ENCODE measurements at regions not wholly inside any gene's neighbourhood (a gene's known extent, or its start where the extent isn't known, plus 50 kb on each side); places are given as distances from the start of the nearest gene placed in this dataset.
A peak's percentile ranks its signal among the peaks of the same experiment; 100 is the strongest.

DNA sequence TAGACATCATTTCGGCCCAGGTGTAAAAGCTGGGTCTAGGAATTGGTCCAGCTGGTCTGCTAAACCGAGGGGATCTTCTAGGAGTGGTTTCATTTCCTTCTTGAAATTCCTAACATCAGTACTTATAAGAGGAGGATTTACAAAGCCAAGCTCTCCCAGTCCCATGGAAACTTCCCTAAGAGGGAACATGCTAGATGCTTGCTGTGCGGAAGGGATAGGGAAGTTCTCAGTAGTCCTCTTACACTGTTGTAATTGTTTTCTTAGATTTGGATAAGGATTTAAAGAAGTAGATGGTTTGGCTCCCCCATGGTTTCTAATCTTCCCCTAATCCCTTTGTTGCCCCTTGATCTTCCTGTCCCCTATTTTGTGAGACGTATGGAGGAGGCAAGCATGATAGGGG is 89.7 kb upstream of the XCR1 start:
- Histone ChIP-seq H3K4me3 (no peak overlapping the region), H3K4me1 (no peaks in the 10 kb centered on the region), H3K36me3 (no peaks in the 10 kb centered on the region), H3K27ac (no peak overlapping the region), H3K27me3 (no peaks in the 10 kb centered on the region), H3K9me3 (no peaks in the 10 kb centered on the region)
- no peak for DNase-seq
- TF ChIP-seq POLR2A (IDR thresholded peaks at IDR 0.05) = no peak
- TF ChIP-seq, protein P1, sequence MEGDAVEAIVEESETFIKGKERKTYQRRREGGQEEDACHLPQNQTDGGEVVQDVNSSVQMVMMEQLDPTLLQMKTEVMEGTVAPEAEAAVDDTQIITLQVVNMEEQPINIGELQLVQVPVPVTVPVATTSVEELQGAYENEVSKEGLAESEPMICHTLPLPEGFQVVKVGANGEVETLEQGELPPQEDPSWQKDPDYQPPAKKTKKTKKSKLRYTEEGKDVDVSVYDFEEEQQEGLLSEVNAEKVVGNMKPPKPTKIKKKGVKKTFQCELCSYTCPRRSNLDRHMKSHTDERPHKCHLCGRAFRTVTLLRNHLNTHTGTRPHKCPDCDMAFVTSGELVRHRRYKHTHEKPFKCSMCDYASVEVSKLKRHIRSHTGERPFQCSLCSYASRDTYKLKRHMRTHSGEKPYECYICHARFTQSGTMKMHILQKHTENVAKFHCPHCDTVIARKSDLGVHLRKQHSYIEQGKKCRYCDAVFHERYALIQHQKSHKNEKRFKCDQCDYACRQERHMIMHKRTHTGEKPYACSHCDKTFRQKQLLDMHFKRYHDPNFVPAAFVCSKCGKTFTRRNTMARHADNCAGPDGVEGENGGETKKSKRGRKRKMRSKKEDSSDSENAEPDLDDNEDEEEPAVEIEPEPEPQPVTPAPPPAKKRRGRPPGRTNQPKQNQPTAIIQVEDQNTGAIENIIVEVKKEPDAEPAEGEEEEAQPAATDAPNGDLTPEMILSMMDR (IDR thresholded peaks at IDR 0.05) = no peak
- intact Hi-C loops (cut with DNase I; ENCODE audit: low total_unique reads) = no loop called here

DNA sequence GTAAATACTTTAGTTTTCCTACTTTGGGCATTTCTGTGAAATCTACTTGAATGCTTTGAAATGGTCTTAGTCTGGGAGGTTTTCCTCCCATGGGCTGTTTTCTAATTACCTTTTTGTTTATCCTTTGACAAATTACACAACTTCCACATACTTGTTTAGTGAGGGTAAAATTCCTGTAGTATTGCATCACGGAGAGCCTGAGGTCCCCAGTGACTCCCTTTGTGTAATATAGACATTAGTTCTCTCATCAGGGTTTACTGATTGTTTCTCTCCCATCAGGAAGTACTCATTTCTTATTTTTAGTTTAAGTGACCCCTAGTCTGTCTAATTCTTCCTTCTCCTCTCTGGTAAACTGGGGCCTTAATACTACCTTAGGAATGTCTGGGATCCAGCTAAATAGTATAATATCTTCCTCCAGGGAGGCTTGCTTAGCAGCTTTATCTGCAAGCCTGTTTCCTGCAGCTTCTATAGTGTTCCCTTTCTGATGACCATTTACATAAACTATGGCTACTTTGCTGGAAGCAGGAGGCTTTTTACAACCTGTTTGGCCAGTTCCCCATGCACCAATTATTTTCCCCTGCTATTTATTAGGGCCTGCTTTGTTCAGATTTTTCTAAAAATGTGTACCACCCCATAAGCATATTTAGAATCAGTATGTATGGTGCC is 87.2 kb upstream of the XCR1 start:
- intact Hi-C loops (cut with DNase I; ENCODE audit: low total_unique reads) = no loop called here
- Histone ChIP-seq H3K4me3 (no peak overlapping the region), H3K4me1 (no peaks in the 10 kb centered on the region), H3K36me3 (no peaks in the 10 kb centered on the region), H3K27me3 (no peaks in the 10 kb centered on the region), H3K27ac (peak overlapping the region; percentile 35 to 52), H3K9me3 (no peaks in the 10 kb centered on the region)
- DNase-seq = peak in 1 of 2 donors; percentile 33
- TF ChIP-seq, protein P1 (IDR thresholded peaks at IDR 0.05) = no peak
- no peak for TF ChIP-seq POLR2A (IDR thresholded peaks at IDR 0.05)

- Histone ChIP-seq H3K27ac (peak overlapping the region; percentile 35 to 52), H3K4me1 (no peaks in the 10 kb centered on the region), H3K36me3 (no peaks in the 10 kb centered on the region), H3K4me3 (no peak overlapping the region), H3K9me3 (no peaks in the 10 kb centered on the region), H3K27me3 (no peaks in the 10 kb centered on the region)
- no peak for TF ChIP-seq POLR2A (IDR thresholded peaks at IDR 0.05)
- TF ChIP-seq, protein P1 (IDR thresholded peaks at IDR 0.05) = no peak
- no peak for DNase-seq
- intact Hi-C loops (cut with DNase I; ENCODE audit: low total_unique reads) = no loop called here
Measured at GRCh38 chr3:46113608-46114007, 86.3 kb upstream of the XCR1 start.

GRCh38 chr3:46112984-46113383 is 85.7 kb upstream of the XCR1 start:
- no peaks in the 10 kb centered on the region for H3K9me3 ChIP-seq
- H3K27me3 ChIP-seq = no peaks in the 10 kb centered on the region
- no peaks in the 10 kb centered on the region for H3K36me3 ChIP-seq
- H3K4me3 ChIP-seq = no peak overlapping the region
- TF ChIP-seq, protein P1 (IDR thresholded peaks at IDR 0.05) = no peak
- TF ChIP-seq POLR2A (IDR thresholded peaks at IDR 0.05) = no peak
- H3K4me1 ChIP-seq = no peaks in the 10 kb centered on the region
- DNase-seq = no peak
- intact Hi-C loops (cut with DNase I; ENCODE audit: low total_unique reads) = no loop called here
- H3K27ac ChIP-seq = no peak overlapping the region

- TF ChIP-seq, protein P1 (IDR thresholded peaks at IDR 0.05) = no peak
- no peak for TF ChIP-seq POLR2A (IDR thresholded peaks at IDR 0.05)
- no peak overlapping the region for H3K4me3 ChIP-seq
- no peaks in the 10 kb centered on the region for H3K4me1 ChIP-seq
- H3K36me3 ChIP-seq = no peaks in the 10 kb centered on the region
- H3K27ac ChIP-seq = no peak overlapping the region
- intact Hi-C loops (cut with DNase I; ENCODE audit: low total_unique reads) = no loop called here
- H3K9me3 ChIP-seq = no peaks in the 10 kb centered on the region
- DNase-seq = no peak
- no peaks in the 10 kb centered on the region for H3K27me3 ChIP-seq
Measured at GRCh38 chr3:46112296-46112695, 85.0 kb upstream of the XCR1 start.

Data from uterus (tissue), 3 donors.